H1 (cell line): ENCODE measurements at regions not wholly inside any gene's neighbourhood (a gene's known extent, or its start where the extent isn't known, plus 50 kb on each side); places are given as distances from the start of the nearest gene placed in this dataset.

Experiments
- CTCF ChIP-seq, 3 experiments: IDR thresholded peaks; 1 replicate in 2 of 3; 2 replicates in 1 of 3; pipeline versions ENCODE4 v1.5.1 to v1.6.1; 2011; ENCODE audit warnings: low read length in 3 of 3, mild to moderate bottlenecking in 3 of 3, inconsistent platforms in 2 of 3, low read depth in 1 of 3, moderate library complexity in 1 of 3; ENCODE audit not compliant: insufficient read depth in 1 of 3; ENCODE audit errors: control extremely low read depth in 1 of 3
- GTF2F1 ChIP-seq: IDR thresholded peaks from 2 replicates; pipeline ENCODE4 v1.6.1; 2012; ENCODE audit warnings: low read depth, low read length, improper control_type of control experiment, borderline replicate concordance
- JUND ChIP-seq: IDR thresholded peaks from 2 replicates; pipeline ENCODE4 v1.6.1; 2011; ENCODE audit warnings: mild to moderate bottlenecking, improper control_type of control experiment, low read length
- POLR2A ChIP-seq, 2 experiments: IDR thresholded peaks; 1 replicate in 1 of 2; 2 replicates in 1 of 2; pipeline ENCODE4 v1.6.1; 2011; ENCODE audit warnings: low read depth in 2 of 2, low read length in 2 of 2, mild to moderate bottlenecking in 2 of 2; ENCODE audit errors: control extremely low read depth in 1 of 2
- POLR2AphosphoS5 ChIP-seq: IDR thresholded peaks from 2 replicates; pipeline ENCODE4 v1.6.1; 2011; ENCODE audit warnings: low read depth, low read length
- RFX5 ChIP-seq: IDR thresholded peaks from 2 replicates; pipeline ENCODE4 v1.6.1; 2011; ENCODE audit warnings: low read depth, low read length, improper control_type of control experiment, borderline replicate concordance
- SRF ChIP-seq: IDR thresholded peaks from 2 replicates; pipeline ENCODE4 v1.6.1; 2011; ENCODE audit warnings: mild to moderate bottlenecking, low read depth, low read length, moderate library complexity
- SUZ12 ChIP-seq: fragments of 200-600 bp; sonication (generic); IDR thresholded peaks from 2 replicates; pipeline ENCODE4 v1.6.1; 2012; ENCODE audit warnings: mild to moderate bottlenecking, inconsistent platforms, low read length, moderate library complexity, mixed read lengths
- TAF1 ChIP-seq: IDR thresholded peaks from 2 replicates; pipeline ENCODE4 v1.6.1; 2011; ENCODE audit warnings: mild to moderate bottlenecking, low read depth, low read length

- no peak for TF ChIP-seq TAF1
- no peak for TF ChIP-seq RFX5
- no peak for TF ChIP-seq GTF2F1
- TF ChIP-seq CTCF (IDR thresholded peaks at IDR 0.05; ENCODE audit: control extremely low read depth in 1 of 3, insufficient read depth in 1 of 3, low read depth in 1 of 3, low read length in 3 of 3), result no peak
- TF ChIP-seq JUND, result no peak
- TF ChIP-seq POLR2AphosphoS5, result no peak
- TF ChIP-seq SRF, result no peak
- no peak for TF ChIP-seq SUZ12
- TF ChIP-seq POLR2A (IDR thresholded peaks at IDR 0.05; ENCODE audit: control extremely low read depth in 1 of 2, low read depth in 2 of 2, low read length in 2 of 2), result no peak
These were observed 82.4 kb upstream of the COL11A1 start for GRCh38 chr1:103190766-103191165.
